CD4-positive, alpha-beta T cell treated with Interleukin-21 for 1 hour (primary cell): ENCODE measurements at regions not wholly inside any gene's neighbourhood (a gene's known extent, or its start where the extent isn't known, plus 50 kb on each side); places are given as distances from the start of the nearest gene placed in this dataset.
"Not testable (repeated sequence)": the region's sequence is repeated elsewhere in the genome, so short reads cannot be mapped to it uniquely, and the experiment has no call there.

ENCODE experiments used
- DNase-seq: peaks from one replicate; pipeline ENCODE4 v3.0.0-alpha.2; 2020

DNA sequence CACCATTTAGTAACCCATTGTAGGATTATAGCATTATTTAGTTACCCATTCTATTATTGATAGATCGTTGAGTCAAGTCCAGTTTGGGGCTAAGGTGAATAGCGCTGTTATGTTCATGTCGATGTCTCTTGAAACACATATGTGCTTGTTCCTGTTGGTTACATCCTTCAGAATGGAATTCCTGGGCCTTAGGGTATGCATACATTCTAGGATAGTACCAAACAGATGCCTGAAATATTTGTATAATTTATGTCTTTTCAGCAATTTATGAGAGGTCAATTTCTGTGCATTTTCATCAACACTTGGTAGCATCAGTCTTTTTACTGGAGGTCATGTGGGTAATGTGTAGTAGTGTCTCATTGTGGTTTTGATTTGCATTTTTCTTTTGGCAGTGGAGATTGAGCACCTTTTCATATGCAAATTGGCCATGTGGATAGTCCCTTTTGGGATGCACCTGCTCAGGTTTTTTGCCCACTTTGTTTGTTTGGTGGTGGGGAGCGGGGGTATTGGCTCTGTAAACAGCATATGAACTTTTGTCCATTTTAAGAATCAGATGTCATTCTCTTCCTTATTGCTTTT lies 104.2 kb downstream of the CDRT15L2 start:
- not testable (repeated sequence) for DNase-seq

DNA sequence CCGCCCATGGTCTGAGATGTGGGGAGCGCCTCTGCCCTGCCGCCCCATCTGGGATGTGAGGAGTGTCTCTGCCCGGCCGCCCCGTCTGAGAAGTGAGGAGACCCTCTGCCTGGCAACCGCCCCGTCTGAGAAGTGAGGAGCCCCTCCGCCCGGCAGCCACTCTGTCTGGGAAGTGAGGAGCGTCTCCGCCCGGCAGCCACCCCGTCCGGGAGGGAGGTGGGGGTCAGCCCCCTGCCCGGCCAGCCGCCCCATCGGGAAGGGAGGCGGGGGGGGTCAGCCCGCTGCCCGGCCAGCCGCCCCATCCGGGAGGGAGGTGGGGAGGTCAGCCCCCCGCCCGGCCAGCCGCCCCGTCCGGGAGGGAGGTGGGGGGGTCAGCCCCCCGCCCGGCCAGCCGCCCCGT lies 105.5 kb downstream of the CDRT15L2 start:
- DNase-seq, result not testable (repeated sequence)

GRCh38 chr17:20687584-20687983 lies 108.1 kb downstream of the CDRT15L2 start:
- DNase-seq, result not testable (repeated sequence)

- not testable (repeated sequence) for DNase-seq
These were observed 109.7 kb downstream of the CDRT15L2 start for GRCh38 chr17:20689170-20689749.

DNA sequence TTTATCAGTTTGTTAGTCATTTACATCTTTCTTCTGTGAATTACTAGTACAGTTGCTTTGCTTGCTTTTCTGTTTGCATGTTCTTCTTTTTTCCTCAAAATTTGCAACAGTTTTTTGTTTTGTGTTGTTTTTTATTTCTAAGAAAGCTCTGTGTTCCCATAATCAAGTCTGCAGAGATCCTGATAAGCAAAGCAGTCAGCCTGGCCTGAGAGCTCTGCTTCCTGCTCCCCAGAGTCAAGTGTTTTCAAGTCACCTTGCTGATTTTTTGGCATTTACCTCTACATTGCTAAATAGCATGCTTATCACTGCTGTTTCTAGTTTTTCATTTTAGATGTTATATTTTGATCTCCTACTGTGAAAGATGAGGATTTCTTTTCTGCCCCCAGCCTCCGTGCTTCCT lies 113.2 kb downstream of the CDRT15L2 start:
- DNase-seq, result not testable (repeated sequence)

- not testable (repeated sequence) for DNase-seq
These were observed 116.3 kb downstream of the CDRT15L2 start for GRCh38 chr17:20695871-20696270.

DNA sequence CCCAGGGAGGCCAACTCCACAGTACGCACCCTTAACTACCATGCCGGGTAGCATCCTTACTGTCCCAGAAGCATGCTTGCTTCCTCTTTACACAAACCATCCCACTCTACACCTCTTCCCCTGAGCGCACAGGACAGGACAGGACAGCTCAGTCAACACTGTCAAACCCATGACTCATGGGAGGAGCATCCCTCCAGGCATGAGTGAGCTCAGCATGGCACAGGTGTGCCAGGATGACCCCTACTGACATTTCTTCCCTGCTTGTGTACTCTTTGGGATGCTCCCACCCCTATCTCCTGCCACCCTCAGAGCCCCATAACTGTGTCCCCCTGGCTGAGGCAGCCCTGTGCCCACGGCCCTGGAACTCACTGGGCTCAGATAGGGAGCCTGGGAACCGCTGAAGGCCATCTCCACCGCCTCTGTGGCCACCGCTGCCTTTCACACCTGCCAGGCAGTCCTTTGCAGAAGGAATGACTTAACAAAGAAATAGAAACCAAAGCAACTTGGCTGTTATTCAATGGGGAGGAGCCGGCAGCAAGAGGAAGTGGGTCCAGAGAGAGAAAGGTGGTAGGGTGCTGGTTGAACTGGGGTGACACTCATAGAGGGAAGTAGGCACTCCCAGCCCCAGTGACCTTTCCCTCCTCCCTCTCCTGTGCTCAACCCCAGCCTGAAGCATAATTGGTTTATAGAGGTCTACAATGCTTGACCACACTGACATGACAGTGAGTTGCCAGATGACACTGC lies 119.1 kb downstream of the CDRT15L2 start:
- DNase-seq, result peak; percentile 42

DNA sequence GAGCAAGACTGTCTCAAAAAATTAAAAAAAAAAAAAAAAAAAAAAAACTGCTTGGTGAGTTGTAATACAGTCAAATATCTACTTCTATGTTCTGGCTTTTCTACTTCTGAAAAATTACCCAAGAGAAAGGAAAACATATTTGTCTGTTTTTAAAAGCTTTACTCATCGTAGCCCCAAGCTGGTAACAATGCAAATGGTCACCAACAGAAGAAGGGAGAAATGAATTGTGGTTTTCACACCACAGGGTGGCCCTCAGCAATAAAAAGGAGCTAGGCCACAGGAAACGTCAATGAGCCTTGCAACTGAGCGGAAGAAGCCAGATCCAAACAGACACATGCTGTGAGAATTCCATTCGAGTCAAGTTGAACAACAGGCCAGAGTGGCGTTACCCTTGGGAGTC lies 121.0 kb downstream of the CDRT15L2 start:
- DNase-seq, result not testable (repeated sequence)

DNA sequence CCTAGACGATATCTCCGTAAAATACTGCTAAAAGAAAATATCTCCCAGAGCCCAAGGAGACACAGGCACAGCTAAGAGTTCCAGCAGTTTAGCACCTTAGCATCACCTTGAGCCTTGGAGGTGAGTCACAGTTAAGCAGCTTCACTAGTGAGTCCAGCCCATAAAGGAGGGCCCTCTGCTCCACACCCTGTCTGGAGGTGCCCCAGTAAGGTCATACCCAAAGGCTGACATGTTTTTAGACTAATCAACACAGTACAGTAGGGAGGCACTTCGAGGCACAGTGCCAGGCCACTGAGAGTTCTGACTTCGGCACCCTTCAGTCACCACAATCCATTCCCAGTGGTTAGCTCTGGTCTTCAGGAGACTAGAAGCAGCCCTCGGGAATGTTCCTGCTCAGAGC lies 121.8 kb downstream of the CDRT15L2 start:
- DNase-seq, result not testable (repeated sequence)

DNA sequence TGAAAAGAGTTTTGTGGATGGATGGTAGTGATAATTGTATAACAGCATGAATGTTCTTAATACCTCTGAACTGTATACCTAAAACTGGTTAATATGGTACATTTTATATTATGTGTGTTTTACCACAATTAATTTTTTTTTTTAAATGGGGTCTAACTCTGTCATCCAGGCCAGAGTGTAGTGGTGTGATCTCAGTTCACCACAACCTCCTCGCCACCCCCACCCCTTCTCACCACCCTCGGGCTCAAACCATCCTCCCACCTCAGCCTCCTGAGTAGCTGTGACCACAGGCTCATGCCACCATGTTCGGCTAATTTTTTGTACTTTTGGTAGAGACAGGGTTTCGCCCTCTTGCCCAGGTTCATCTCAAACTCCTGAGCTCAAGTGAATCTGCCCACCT lies 123.2 kb downstream of the CDRT15L2 start:
- DNase-seq, result peak; percentile 15

- DNase-seq, result no peak
These were observed 124.3 kb downstream of the CDRT15L2 start for GRCh38 chr17:20703781-20704180.

GRCh38 chr17:20705186-20705585 lies 125.7 kb downstream of the CDRT15L2 start:
- not testable (repeated sequence) for DNase-seq

DNA sequence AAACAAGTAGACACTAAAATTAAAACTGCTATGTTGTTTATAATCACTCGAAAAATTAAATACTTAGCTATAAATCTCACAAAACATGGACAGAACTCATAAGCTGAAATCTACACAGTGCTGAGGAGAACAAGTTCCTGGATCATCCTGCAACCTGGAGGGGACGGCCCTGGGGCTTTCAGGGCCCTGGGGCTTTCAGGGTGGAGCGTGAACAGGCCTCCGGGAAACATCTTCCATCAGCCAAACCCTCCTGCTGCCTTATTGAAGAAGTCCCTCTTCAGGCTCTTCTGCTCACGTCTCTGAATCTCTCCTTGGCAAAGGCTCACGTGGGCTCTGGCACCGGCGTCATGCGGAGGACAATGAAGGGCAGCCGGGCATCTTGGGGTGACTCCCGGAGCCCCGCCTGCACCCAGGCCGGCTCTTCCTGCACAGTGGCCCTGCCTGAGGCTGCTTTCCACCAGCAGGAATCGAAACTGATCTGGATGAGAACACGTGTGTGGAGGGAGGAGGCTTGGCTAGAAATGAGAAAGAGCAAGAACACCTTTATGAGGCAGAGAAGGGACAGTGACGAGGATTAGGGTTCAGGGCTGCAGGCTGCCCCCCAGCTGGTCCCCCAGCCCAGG lies 127.3 kb downstream of the CDRT15L2 start:
- no peak for DNase-seq

GRCh38 chr17:20708821-20709220 lies 129.3 kb downstream of the CDRT15L2 start:
- not testable (repeated sequence) for DNase-seq

GRCh38 chr17:20716481-20716880 lies 137.0 kb downstream of the CDRT15L2 start:
- not testable (repeated sequence) for DNase-seq

DNA sequence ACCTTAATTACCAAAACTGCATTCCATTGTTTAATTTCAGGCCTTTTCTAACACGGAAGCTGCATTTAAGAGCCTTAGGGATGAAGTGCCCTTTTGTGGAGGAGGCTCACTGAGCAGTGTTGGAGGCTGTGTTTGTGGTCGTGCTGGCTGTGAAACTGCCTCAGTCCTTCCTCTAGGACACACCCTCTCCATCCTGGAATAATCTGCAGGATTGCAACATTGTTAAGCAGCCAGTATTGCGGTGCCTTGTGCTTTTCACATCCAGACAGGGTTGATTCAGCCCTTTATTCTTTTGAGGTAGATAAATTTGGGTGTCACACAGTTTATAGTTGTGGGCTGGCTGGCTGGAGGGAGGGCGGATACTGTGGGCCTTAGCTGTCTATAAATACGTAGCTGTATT lies 141.6 kb downstream of the CDRT15L2 start:
- no peak for DNase-seq

DNA sequence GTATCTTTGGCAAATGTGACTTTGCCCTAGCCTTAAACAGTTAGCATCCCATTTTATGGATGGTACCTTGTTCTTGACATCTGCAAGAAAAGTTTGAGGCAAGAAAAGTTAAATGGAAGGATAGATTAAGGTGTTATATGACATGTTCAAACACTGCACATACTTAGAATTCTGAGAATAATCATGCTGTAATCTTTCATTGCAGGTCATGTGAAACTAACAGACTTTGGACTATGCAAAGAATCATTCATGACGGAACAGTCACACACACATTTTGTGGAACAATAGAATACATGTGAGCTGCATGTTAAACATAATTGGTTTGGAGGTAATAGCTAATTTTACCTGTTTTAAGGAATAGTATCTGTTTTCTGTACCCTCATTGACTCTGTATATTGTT lies 144.9 kb downstream of the CDRT15L2 start:
- not testable (repeated sequence) for DNase-seq

DNA sequence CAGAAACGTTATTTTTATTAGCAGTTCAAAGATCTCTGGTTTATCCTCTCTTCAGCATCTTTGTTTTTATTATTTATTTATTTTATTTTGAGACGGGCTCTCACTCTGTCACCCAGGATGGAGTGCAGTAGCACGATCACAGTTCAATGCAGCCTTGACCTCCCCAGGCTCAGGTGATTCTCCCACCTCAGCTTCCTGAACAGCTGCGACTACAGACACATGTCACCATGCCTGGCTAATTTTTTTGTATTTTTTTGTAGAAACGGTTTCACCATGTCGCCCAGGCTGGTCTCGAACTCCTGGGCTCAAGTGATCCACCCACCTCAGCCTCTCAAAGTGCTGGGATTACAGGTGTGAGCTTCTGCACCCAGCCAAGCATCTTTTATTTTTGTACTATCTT lies 147.7 kb downstream of the CDRT15L2 start:
- not testable (repeated sequence) for DNase-seq

GRCh38 chr17:20728181-20728580 lies 148.7 kb downstream of the CDRT15L2 start:
- no peak for DNase-seq

DNA sequence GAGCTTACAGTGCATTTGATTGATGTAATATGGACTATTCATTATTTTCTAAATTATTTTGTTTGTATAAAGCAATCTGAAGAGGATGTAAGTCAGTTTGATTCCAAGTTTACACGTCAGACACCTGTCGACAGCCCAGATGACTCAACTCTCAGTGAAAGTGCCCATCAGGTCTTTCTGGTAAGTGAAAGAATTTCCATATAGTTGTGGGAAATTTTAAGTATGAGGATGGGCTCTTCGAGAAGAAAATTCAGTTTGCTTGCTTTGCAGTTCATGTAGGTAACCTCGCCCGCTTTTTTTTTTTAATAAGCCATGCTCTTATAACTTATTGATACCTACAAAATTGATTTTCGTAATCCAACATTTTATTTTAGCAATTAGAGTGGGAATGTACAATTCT lies 151.6 kb downstream of the CDRT15L2 start:
- DNase-seq, result not testable (repeated sequence)

DNA sequence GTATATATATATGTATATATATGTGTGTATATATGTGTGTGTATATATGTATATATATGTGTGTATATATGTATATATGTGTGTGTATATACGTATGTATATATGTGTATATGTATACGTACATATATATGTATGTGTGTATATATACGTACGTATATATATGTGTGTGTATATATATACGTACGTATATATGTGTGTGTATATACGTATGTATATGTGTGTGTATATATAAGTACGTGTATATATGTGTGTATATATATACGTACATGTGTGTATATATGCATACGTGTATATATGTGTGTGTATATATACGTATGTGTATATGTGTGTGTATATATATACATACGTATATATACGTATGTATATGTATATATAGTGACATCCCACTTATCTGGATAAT lies 154.4 kb downstream of the CDRT15L2 start:
- DNase-seq, result no peak

GRCh38 chr17:20735796-20736195 lies 156.3 kb downstream of the CDRT15L2 start:
- DNase-seq, result no peak

GRCh38 chr17:20737636-20738035 lies 158.1 kb downstream of the CDRT15L2 start:
- DNase-seq, result not testable (repeated sequence)

- DNase-seq, result no peak
These were observed 191.6 kb downstream of the CDRT15L2 start for GRCh38 chr17:20771104-20771503.
